ENCODE measurements at regions not wholly inside any gene's neighbourhood (a gene's known extent, or its start where the extent isn't known, plus 50 kb on each side); places are given as distances from the start of the nearest gene placed in this dataset.
"Not testable (repeated sequence)": the region's sequence is repeated elsewhere in the genome, so short reads cannot be mapped to it uniquely, and the experiment has no call there.

DNA sequence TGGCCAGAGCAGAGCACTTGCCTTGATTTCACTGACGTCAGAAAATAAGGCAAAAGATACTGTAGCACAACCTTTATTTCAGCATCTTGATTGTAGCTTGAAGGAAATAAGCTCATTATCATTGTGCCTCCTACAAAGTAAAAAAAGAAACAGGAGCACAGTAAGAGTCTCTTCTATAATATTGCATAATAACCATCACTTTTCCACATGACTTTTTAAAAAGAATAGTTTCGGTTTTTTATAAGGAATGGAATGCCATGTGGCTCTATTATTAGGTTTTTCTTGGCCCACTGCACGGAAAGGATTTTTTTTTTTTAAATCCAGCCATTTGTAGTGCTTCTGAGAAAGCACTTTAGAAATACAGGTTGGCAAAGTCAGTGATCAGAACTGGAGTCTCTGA, 655.3 kb downstream of the LRRC70 start:
- DNase-seq (ENCODE audit: low read depth, low spot score): no peak
- no peak overlapping the region for H3K27ac ChIP-seq

DNA sequence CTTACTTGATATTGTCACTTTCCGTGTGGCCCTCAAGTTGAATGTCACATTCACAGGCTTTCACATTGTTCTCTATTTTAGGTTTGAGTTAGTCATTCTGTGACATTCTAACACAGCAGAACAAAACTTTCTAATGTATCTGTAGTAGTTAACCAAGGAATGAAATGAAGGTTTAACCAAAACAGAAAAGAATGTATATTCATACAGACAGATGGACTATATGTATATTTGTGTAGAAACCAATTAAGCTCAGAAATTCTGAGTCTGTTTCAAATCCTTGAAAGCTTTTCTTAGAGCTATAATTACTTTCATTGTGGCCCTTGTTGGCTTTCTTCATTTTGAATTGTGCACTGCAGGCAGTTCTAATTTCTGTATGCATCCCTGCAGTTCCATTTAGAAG, 654.7 kb downstream of the LRRC70 start:
- no peak for DNase-seq (ENCODE audit: low read depth, low spot score)
- no peak overlapping the region for H3K27ac ChIP-seq

DNA sequence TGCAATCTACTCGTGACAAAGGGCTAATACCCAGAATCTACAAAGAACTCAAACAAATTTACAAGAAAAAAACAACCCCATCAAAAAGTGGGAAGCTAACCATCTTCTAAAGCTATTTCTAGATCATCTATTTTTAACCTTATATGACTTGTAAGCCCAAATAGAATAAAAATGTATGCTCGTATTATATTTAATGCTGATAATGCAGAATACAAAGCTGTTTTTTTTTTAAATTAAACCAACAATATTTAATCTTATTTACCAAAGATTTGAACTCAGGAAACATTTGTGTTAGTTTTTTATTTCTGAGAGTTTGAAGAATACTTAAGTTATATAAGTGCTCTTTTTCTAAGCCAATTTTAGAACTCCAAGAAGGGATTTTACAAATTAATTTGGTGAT, 652.1 kb downstream of the LRRC70 start:
- H3K27ac ChIP-seq: no peak overlapping the region
- no peak for DNase-seq (ENCODE audit: low read depth, low spot score)

DNA sequence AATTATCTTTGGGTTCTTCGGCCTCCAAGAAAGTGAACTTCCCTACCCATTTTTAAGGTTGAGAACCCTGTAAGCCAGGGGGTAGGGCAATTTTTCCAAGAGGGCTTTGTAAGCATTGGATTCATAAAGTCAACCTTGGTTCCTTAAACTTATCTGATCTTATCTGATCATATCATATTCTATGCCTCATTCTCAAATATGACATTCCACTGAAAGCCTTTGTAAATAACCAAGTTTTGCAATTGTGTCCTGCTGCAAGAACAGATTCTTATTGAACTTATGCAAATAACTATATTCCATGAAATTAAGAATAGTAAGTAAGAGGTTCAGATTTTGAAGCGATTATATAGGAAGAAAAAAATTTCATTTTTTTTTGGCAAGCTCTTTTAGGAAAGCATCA, 649.5 kb downstream of the LRRC70 start:
- no peak for DNase-seq (ENCODE audit: low read depth, low spot score)
- H3K27ac ChIP-seq: no peak overlapping the region

DNA sequence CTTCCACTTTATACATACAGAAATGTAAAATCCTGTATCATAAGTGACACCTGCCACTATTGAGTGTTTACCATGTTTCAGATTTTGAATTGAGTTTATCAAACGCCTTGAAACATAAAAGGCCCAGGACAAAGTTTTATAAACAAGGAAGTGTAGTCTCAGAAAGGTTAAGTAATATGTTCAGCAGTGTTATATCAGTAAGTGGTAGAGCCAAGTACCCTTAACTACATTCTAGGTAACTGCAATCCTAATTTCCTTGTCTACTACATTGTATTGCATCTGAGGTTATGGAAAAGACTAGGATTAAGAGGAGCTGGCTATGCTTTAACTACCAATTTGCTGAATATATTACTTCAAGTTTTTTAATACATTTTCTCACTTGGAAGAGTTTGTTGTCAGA, 641.6 kb downstream of the LRRC70 start:
- no peak for DNase-seq (ENCODE audit: low read depth, low spot score)
- H3K27ac ChIP-seq: no peak overlapping the region

DNA sequence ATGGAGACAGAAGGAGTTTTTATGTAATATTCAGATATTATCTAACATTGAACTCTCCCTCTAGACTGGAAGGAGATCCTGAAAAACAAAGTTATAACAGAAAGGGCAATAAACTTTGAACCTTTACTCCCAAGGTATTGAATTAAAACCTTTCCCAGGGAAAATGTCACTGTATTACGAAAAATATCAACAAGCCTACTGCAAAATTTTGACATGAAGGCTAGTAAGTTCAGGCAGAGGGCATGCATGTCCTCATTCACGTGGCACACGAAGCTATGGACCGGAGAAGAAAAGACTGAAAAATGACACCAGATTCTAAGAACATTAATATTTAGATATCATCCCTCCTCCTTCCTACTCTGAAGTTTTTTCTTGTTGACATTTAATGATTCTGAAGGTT, 638.8 kb downstream of the LRRC70 start:
- no peak for DNase-seq (ENCODE audit: low read depth, low spot score)
- no peak overlapping the region for H3K27ac ChIP-seq

DNA sequence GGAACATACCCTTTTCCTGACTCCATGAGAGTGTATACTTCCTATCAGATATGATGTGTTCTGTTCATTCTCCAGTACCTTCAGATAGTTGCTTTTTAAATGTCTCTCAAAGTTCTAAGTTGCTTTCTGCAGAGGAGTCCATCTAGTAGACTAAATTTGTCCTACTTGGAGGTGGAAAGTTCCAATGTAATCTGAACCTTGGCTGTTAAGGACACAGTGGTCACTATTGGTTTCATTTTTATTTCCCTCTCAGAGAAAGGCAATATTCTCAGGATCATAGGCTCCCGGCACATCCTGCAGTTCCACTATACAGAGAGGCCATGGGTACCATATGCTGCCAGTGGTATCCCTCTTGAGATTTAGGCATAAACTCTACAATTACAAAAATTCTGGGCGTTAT, 634.6 kb downstream of the LRRC70 start:
- DNase-seq (ENCODE audit: low read depth, low spot score): no peak
- no peak overlapping the region for H3K27ac ChIP-seq

DNA sequence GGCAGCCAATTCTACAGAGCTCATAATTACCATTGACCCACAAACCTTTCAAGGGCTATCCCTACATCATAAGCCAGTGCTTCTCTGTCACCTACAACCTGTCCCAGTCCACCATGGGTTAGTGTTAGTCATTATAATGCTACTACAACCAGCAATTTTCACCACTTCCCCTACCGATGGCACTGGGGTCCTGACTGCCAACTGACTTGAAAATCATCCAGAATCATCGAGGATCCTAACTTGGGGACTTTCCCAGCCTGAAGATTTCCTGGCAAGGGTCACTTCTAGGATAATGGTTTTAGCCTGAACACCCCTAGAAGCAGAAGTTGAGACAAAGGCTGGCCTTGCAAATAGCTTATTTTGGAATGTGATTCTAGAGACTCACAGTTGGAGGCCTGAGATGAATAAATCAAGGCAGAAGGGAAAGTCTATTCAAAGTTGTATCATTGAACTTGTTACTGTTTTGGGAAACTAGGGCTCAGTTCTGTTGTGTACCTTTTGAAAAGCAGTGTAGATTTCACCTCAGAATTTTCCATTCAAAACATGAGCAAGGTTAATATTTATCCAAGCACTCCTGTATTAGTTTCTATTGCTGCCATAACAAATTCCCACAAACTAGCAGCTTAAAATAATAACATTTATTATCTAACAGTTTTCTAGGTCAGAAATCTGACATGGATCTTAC, 633.0 kb downstream of the LRRC70 start:
- H3K27ac ChIP-seq: no peak overlapping the region
- DNase-seq (ENCODE audit: low read depth, low spot score): no peak

DNA sequence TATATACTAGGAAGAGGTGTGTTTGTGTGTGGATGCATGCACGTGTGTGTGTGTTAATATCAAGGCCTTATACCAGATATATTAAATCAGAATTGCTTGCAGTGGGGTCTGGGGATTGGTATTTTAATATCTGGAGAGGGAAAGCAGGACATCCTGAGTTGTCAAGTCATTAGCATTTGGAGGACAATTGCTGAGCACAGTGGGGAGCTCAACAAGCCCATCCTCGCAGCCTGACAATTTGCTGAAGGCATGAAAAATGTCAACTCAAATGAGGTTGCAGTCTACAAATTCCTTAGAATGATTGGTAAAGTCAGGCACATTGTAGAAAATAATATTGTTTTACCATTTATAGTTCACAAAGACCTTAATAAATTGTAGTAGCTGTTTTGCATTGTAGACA, 627.4 kb downstream of the LRRC70 start:
- no peak for DNase-seq (ENCODE audit: low read depth, low spot score)
- no peak overlapping the region for H3K27ac ChIP-seq

DNA sequence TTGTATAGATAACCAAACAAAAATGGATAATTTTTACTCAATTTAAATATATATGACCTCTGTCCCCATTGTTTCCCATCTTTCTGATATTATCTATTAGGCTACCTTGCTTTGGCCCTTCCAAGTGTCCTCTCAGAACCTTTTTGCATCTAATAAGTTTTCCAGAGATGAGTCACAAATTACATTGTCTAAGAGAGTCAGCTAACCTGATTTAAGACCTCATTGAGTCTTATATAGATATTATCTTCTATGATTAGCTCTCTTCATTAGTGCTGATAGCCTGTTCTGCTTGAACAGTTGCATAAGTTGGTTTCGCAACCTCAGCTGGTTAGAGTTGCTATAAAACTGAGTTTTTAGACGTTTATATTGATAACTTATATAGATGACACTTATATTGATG, 623.1 kb downstream of the LRRC70 start:
- H3K27ac ChIP-seq: no peak overlapping the region
- DNase-seq (ENCODE audit: low read depth, low spot score): no peak

DNA sequence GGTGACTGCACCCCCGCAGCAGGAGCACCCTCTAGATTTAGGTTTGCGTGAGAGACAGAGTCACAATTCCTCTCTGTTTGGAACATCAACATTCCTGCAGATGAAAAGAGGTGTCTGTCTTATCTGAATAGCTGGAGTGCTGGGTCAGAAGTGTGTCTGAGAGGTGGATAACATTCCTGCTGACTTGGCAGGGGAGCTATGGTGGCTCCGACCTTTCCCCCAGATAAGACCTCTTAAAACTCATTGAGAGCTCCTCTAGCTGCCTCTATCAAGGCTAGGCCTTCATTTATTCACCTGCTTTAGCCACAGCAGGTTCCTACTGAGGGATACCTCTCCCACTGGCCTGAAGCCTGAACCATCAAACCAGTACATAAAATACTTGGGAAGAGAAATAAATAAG, 615.5 kb downstream of the LRRC70 start:
- no peak overlapping the region for H3K27ac ChIP-seq
- no peak for DNase-seq (ENCODE audit: low read depth, low spot score)

DNA sequence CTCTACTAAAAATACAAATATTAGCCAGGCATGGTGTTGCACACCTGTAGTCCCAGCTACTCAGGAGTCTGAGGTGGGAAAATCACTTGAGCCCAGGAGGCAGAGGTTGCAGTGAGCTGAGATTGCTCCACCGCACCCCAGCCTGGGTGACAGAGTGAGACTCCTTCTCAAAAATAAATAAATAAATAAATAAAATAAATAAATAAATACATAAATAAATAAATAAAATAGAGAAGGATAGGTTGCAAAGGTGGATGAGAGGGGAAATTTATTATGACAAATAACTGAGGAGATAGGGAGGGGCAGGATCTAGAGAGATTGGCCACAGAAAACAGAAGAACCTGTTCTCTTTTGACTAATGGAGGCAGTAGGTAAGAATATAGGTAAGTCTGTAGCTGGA, 601.6 kb downstream of the LRRC70 start:
- H3K27ac ChIP-seq; DNase-seq (ENCODE audit: low read depth, low spot score): not testable (repeated sequence)

DNA sequence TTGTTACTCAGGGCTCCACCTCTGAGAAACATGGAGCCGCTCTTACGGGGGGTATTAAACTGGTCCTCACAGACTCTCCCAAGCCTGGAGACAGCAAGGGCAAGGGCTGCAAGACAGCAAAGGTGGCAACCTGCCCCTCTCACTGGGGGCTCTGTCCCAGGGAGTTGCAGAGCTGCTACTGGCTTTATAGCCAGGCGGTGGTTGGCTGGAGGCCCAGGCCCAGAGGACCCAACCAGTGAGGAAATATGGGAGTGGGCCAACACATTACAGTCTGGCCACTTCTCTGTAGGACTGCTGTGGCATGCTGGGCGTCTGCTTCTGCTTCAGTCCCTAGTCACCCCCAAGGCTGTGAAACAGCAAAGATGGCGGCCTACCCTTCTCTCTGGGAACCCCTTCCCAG, 597.2 kb downstream of the LRRC70 start:
- no peak for DNase-seq (ENCODE audit: low read depth, low spot score)
- H3K27ac ChIP-seq: no peak overlapping the region

DNA sequence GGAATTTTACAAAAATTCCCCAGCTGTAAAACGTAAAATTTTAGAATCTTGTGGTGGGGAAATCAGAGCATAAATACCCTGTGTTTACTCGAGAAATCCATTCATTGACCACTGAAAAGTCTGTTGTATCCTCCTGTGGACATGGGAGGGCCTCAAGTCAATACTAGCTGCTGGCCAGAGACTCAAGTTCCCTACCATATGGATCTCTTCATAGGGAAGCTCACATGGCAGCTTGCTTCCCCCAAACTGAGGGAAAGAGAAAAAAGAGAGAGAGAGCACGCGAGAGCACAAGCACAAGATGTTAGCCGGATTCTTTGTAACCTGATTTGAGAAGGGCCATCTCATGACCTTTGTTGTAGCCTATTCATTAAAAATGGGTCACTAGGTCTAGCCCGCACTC, 591.9 kb downstream of the LRRC70 start:
- DNase-seq (ENCODE audit: low read depth, low spot score): no peak
- no peak overlapping the region for H3K27ac ChIP-seq

DNA sequence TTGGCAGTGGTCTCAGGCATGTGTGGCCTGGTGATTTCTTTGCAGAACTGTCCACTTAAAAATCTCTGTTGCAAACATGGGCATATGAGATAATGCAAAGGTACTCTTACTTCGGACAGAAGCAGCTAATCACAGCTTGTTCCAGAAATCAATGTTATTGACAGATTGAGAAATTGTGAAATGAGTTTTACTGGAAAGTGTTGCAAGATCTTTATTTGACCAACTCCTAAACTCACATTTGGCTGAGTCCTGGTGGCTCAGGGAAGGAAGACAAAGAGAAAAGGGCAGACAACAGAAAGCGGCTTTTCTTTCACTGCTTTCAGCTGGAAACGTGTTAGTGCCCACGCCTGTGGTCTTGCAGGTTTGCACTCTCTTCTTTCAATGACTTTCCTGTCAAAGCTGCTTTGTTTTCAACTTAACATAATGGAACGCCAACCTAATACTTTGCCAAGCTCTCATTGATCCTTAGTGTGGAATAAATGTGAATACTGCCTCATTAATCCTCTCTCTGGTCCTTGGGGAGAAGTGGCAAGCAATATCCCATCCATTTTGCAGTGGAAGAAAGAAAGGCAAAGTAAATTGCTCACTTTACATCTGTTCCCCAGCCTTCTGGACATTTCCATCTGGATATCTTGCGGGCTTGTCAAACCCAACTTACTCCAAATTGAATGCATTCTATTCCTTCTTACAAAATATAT, 586.4 kb downstream of the LRRC70 start:
- H3K27ac ChIP-seq: no peak overlapping the region
- DNase-seq (ENCODE audit: low read depth, low spot score): no peak

DNA sequence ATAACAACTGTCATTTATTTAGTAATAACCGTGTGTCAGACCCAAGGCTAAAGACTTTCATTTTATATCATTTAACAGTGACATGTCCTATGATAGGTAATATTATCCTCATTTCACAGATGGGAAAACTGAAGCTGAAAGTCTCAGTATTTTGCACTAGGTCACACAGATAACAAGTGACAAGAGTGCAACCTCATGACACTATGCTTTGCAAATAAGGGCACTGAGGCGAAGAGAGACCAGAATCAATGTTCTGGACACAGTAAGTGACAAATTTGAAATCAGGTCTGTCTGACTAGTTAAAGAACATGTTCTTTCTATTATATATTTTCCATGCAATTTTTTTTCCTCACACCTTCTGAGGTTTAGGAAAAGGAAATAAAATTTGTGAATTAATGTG, 585.7 kb downstream of the LRRC70 start:
- no peak for DNase-seq (ENCODE audit: low read depth, low spot score)
- no peak overlapping the region for H3K27ac ChIP-seq

DNA sequence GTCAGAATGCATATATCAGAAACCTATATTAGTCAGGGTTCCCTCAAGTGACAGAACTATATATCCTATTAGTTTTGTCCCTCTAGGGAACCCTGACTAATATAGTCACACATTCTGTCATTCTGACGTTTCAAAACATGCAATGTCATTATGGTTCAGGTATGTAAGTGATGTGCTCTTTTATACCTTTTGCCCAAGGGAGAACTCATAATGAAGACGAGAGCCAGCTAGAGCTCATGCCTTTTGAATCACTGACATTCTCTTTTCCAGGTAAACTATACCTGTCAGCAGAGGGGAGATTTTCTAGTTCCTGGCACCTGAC, 576.7 kb downstream of the LRRC70 start:
- H3K27ac ChIP-seq: no peak overlapping the region
- DNase-seq (ENCODE audit: low read depth, low spot score): no peak

DNA sequence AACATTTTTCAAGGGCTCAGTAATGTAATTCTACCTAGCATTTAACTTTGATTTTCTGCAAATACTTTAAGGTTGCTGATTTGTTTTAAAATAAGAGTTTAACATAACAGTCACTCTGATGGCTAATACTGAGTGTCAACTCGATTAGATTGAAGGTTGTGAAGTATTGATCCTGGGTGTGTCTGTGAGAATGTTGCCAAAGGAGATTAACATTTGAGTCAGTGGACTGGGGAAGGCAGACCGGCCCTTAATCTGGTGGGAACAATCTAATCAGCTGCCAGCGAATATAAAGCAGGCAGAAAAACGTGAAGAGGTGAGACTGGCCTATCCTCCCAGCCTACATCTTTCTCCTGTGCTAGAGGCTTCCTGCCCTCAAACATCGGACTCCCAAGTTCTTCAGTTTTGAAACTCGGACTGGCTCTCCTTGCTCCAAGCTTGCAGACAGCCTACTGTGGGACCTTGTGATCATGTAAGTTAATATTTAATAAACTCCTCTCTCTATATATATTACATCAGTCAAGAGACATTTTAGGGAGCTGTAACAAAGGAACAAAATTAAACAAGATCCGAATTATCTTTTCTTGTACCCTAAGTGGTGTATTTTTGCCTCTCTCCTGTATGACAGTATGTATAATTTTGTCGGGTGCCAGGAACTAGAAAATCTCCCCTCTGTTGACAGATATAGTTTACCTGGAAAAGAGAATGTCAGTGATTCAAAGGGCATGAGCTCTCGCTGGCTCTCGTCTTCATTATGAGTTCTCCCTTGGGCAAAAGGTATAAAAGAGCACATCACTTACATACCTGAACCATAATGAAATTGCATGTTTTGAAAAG, 576.1 kb downstream of the LRRC70 start:
- no peak overlapping the region for H3K27ac ChIP-seq
- DNase-seq (ENCODE audit: low read depth, low spot score): no peak

DNA sequence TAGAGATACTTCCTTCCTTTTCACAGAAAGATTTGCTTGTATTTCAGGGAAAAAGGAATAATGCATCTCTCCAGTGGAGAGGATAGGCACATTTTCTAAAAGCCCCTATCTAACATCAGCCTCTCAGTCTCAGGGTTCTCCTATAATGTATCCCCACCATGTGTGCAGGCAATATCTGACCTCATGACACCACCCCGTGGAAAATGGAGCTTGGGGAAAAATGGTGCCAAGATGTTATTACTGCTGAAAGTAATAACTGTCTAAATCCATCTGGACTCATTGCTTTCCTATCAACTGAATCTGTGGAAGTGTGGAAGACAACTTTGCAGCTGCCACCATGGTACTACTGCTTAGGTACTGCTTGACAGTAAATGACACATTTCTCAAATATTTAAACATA, 574.3 kb downstream of the LRRC70 start:
- no peak for DNase-seq (ENCODE audit: low read depth, low spot score)
- no peak overlapping the region for H3K27ac ChIP-seq

DNA sequence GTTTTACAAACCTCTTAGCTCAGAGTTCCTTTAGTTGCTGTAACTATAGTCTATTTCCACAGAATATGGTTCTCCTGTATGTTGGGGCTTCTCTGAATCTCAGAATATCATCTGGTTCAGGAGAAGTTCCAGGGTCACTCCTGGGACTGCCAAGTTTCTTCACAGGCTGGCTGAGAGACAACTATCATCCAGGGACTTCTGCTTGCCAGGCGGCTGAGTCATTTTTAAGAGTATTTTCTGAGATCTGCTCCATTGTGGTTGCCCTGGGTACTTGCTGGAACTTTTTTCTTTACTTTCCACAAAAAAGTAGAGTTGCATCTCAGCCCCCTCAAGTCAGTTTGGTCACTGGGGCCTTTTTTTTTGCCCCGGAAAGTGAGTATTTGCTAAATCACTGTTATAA, 566.5 kb downstream of the LRRC70 start:
- no peak for DNase-seq (ENCODE audit: low read depth, low spot score)
- no peak overlapping the region for H3K27ac ChIP-seq

DNA sequence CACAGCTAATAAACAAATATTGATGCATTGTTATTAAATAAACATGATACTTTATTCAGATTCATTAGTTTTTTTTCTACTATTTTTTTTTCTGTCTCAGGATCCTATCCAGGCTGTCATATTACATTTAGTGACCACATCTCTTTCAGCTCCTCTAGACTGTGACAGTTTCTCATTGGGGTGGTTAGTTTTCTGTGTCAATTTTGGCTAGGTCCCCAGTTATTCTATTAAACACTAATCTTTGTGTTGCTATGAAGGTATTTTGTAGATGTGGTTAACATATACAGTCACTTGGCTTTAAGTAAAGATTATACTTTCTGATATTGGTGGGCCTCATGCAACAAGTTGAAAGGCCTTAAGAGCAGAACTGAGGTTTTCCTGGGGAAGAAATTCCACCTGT, 563.0 kb downstream of the LRRC70 start:
- DNase-seq (ENCODE audit: low read depth, low spot score): no peak
- no peak overlapping the region for H3K27ac ChIP-seq

DNA sequence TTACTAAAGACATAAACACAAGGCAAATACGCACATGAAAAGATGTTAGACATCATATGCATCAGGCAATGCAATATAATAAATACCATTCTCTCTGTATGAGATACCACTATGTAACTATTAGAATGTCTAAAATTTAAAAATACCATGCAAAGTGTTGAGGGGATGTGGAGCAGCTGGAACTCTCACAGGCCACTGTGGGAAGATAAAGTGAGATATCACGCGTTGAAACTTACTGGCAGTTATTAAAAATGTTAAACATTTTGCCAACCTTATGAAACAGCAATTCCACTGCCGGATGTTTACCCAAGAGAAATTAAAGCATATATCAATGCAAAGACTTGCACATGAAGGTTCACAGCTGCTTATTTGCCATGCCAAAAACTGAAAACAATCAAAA, 556.7 kb downstream of the LRRC70 start:
- no peak for DNase-seq (ENCODE audit: low read depth, low spot score)
- H3K27ac ChIP-seq: no peak overlapping the region

Measured in epithelial cell of prostate (primary cell).